ENCODE measurements at regions not wholly inside any gene's neighbourhood (a gene's known extent, or its start where the extent isn't known, plus 50 kb on each side); places are given as distances from the start of the nearest gene placed in this dataset.

- Mint-ChIP-seq H3K27me3 (ENCODE audit: low read depth, unreplicated experiment) (no peaks in the 10 kb centered on the region), H3K36me3 (ENCODE audit: low read depth, unreplicated experiment) (no peaks in the 10 kb centered on the region), H3K4me1 (ENCODE audit: low read depth, unreplicated experiment) (peaks cover 6% of the 10 kb centered on the region), H3K27ac (ENCODE audit: unreplicated experiment) (no peak overlapping the region), H3K4me3 (ENCODE audit: unreplicated experiment) (no peak overlapping the region), H3K9me3 (ENCODE audit: unreplicated experiment) (peaks cover 2% of the 10 kb centered on the region)
- TF ChIP-seq EZH2 (IDR thresholded peaks at IDR 0.05; ENCODE audit: insufficient read depth, low read length), result no peak
- no peak for TF ChIP-seq CTCF (IDR thresholded peaks at IDR 0.05; ENCODE audit: insufficient read depth, low read depth, low read length)
- Histone ChIP-seq H3K9me3 (ENCODE audit: insufficient read depth, low read depth, low read length) (peaks cover 5% of the 10 kb centered on the region), H3K4me3 (ENCODE audit: insufficient read depth, low read depth, low read length) (no peak overlapping the region), H2AFZ (ENCODE audit: low read depth, low read length) (no peak overlapping the region), H3K9ac (ENCODE audit: low read length) (no peak overlapping the region), H3K4me1 (ENCODE audit: insufficient read depth, low read length) (no peaks in the 10 kb centered on the region), H3K27ac (ENCODE audit: low read depth, low read length) (no peak overlapping the region), H4K20me1 (ENCODE audit: insufficient read depth, low read length) (no peaks in the 10 kb centered on the region), H3K4me2 (ENCODE audit: low read length) (no peak overlapping the region), H3K27me3 (ENCODE audit: insufficient read depth, low read length) (no peaks in the 10 kb centered on the region), H3K36me3 (ENCODE audit: insufficient read depth, low read length) (no peaks in the 10 kb centered on the region), H3K79me2 (ENCODE audit: insufficient read depth, low read length) (no peaks in the 10 kb centered on the region)
- FAIRE-seq (no peak), DNase-seq (ENCODE audit: low read depth) (no peak)
Observed at GRCh38 chr16:25637236-25637635, 54.5 kb upstream of the HS3ST4 start.

DNA sequence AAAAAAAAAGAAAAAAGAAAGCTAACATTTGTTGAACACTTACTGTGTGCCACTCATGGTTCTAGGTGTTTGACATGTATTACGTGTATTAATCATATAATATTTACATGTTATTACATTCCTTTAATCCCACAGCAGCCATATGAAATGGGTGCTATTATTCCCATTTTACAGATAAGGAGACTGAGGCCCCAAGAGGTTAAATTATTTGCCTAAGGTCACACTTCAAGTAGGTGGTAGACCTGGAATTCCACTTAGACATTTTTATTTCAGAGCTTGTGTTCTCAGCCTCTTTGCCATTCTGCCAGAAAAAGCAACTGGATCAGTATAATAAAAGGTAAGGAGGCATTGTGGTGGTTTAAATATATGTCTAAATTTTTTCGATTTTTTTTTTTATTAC lies 55.1 kb upstream of the HS3ST4 start:
- Histone ChIP-seq H4K20me1 (ENCODE audit: insufficient read depth, low read length) (no peaks in the 10 kb centered on the region), H3K27me3 (ENCODE audit: insufficient read depth, low read length) (no peaks in the 10 kb centered on the region), H3K4me2 (ENCODE audit: low read length) (no peak overlapping the region), H3K9me3 (ENCODE audit: insufficient read depth, low read depth, low read length) (peaks cover 5% of the 10 kb centered on the region), H3K4me1 (ENCODE audit: insufficient read depth, low read length) (no peaks in the 10 kb centered on the region), H3K27ac (ENCODE audit: low read depth, low read length) (no peak overlapping the region), H3K4me3 (ENCODE audit: insufficient read depth, low read depth, low read length) (no peak overlapping the region), H3K9ac (ENCODE audit: low read length) (no peak overlapping the region), H3K36me3 (ENCODE audit: insufficient read depth, low read length) (no peaks in the 10 kb centered on the region), H2AFZ (ENCODE audit: low read depth, low read length) (no peak overlapping the region), H3K79me2 (ENCODE audit: insufficient read depth, low read length) (no peaks in the 10 kb centered on the region)
- no peak for TF ChIP-seq CTCF (IDR thresholded peaks at IDR 0.05; ENCODE audit: insufficient read depth, low read depth, low read length)
- TF ChIP-seq EZH2 (IDR thresholded peaks at IDR 0.05; ENCODE audit: insufficient read depth, low read length), result no peak
- Mint-ChIP-seq H3K36me3 (ENCODE audit: low read depth, unreplicated experiment) (no peaks in the 10 kb centered on the region), H3K4me3 (ENCODE audit: unreplicated experiment) (no peak overlapping the region), H3K27me3 (ENCODE audit: low read depth, unreplicated experiment) (no peaks in the 10 kb centered on the region), H3K4me1 (ENCODE audit: low read depth, unreplicated experiment) (peaks cover 6% of the 10 kb centered on the region), H3K9me3 (ENCODE audit: unreplicated experiment) (peaks cover 2% of the 10 kb centered on the region), H3K27ac (ENCODE audit: unreplicated experiment) (no peak overlapping the region)
- FAIRE-seq, result no peak
- DNase-seq (ENCODE audit: low read depth), result no peak

GRCh38 chr16:25635454-25635853 lies 56.3 kb upstream of the HS3ST4 start:
- H3K27me3 ChIP-seq (ENCODE audit: insufficient read depth, low read length), result no peaks in the 10 kb centered on the region
- Mint-ChIP-seq H3K27ac (ENCODE audit: unreplicated experiment) (no peak overlapping the region), H3K27me3 (ENCODE audit: low read depth, unreplicated experiment) (no peaks in the 10 kb centered on the region), H3K9me3 (ENCODE audit: unreplicated experiment) (peaks cover 2% of the 10 kb centered on the region), H3K4me1 (ENCODE audit: low read depth, unreplicated experiment) (peaks cover 6% of the 10 kb centered on the region), H3K36me3 (ENCODE audit: low read depth, unreplicated experiment) (no peaks in the 10 kb centered on the region), H3K4me3 (ENCODE audit: unreplicated experiment) (no peak overlapping the region)
- DNase-seq (ENCODE audit: low read depth) (no peak), FAIRE-seq (no peak)
- no peaks in the 10 kb centered on the region for H3K79me2 ChIP-seq (ENCODE audit: insufficient read depth, low read length)
- H3K4me3 ChIP-seq (ENCODE audit: insufficient read depth, low read depth, low read length), result no peak overlapping the region
- H3K4me2 ChIP-seq (ENCODE audit: low read length), result no peak overlapping the region
- H3K9me3 ChIP-seq (ENCODE audit: insufficient read depth, low read depth, low read length), result peaks cover 5% of the 10 kb centered on the region
- H2AFZ ChIP-seq (ENCODE audit: low read depth, low read length), result no peak overlapping the region
- TF ChIP-seq EZH2 (IDR thresholded peaks at IDR 0.05; ENCODE audit: insufficient read depth, low read length) (no peak), CTCF (IDR thresholded peaks at IDR 0.05; ENCODE audit: insufficient read depth, low read depth, low read length) (no peak)
- H3K36me3 ChIP-seq (ENCODE audit: insufficient read depth, low read length), result no peaks in the 10 kb centered on the region
- no peaks in the 10 kb centered on the region for H3K4me1 ChIP-seq (ENCODE audit: insufficient read depth, low read length)
- H3K9ac ChIP-seq (ENCODE audit: low read length), result no peak overlapping the region
- no peak overlapping the region for H3K27ac ChIP-seq (ENCODE audit: low read depth, low read length)
- no peaks in the 10 kb centered on the region for H4K20me1 ChIP-seq (ENCODE audit: insufficient read depth, low read length)

Data from astrocyte (in vitro differentiated cells and primary cell).